Right lobe of liver (tissue), 4 donors: ENCODE measurements at regions not wholly inside any gene's neighbourhood (a gene's known extent, or its start where the extent isn't known, plus 50 kb on each side); places are given as distances from the start of the nearest gene placed in this dataset.
A peak's percentile ranks its signal among the peaks of the same experiment; 100 is the strongest.

Source experiments
- CTCF ChIP-seq, 4 donors: fragments of 200-600 bp in 3 of 4; fragments of 450-650 bp in 1 of 4; IDR thresholded peaks; one replicate each; pipeline versions ENCODE4 v1.5.1 to v1.8.0; 2016 to 2022; ENCODE audit warnings: antibody characterized with exemption in 4 of 4, mild to moderate bottlenecking in 2 of 4
- POLR2A ChIP-seq: fragments of 450-650 bp; IDR thresholded peaks from one replicate; pipeline ENCODE4 v1.6.1; 2017; ENCODE audit warnings: antibody characterized with exemption, mild to moderate bottlenecking
- donor health status: DM: no; HTN: no; CAD: no.
- donor health status: DM: no; HTN: no; CAD: no.
- donor health status: DM: no; HTN: yes; CAD: no.

- TF ChIP-seq CTCF (IDR thresholded peaks at IDR 0.05) (peak; percentile 38 to 73 (median 60)), POLR2A (no peak)
Observed at GRCh38 chrX:94058728-94059382, 384.8 kb downstream of the FAM133A start.
